ENCODE measurements at regions not wholly inside any gene's neighbourhood (a gene's known extent, or its start where the extent isn't known, plus 50 kb on each side); places are given as distances from the start of the nearest gene placed in this dataset.

GRCh38 chr20:59414936-59415623 is 114.7 kb downstream of the EDN3 start:
- Histone ChIP-seq H3K9me3 (ENCODE audit: control insufficient read depth, low read length) (no peaks in the 10 kb centered on the region), H3K27ac (ENCODE audit: low read depth, low read length, severe bottlenecking) (no peak overlapping the region), H3K4me3 (ENCODE audit: extremely low read depth, insufficient read depth, low read length, poor library complexity, severe bottlenecking) (no peak overlapping the region), H3K4me1 (ENCODE audit: control insufficient read depth, insufficient read depth, low read length, poor library complexity, severe bottlenecking) (no peaks in the 10 kb centered on the region), H3K36me3 (ENCODE audit: control insufficient read depth, insufficient read depth, low read length) (no peaks in the 10 kb centered on the region)
- 88 to 91% methylated on average over 9 to 17 of the region's 18 CpGs for WGBS, 2 experiments (ENCODE audit: insufficient coverage in 2 of 2)

- H3K27ac ChIP-seq (ENCODE audit: low read depth, low read length, severe bottlenecking), result no peak overlapping the region
- no peaks in the 10 kb centered on the region for H3K36me3 ChIP-seq (ENCODE audit: control insufficient read depth, insufficient read depth, low read length)
- no peak overlapping the region for H3K4me3 ChIP-seq (ENCODE audit: extremely low read depth, insufficient read depth, low read length, poor library complexity, severe bottlenecking)
- no peaks in the 10 kb centered on the region for H3K9me3 ChIP-seq (ENCODE audit: control insufficient read depth, low read length)
- WGBS, 2 experiments (ENCODE audit: insufficient coverage in 2 of 2), result 94 to 97% methylated on average over 3 of the region's 5 CpGs
- H3K4me1 ChIP-seq (ENCODE audit: control insufficient read depth, insufficient read depth, low read length, poor library complexity, severe bottlenecking), result no peaks in the 10 kb centered on the region
Observed at GRCh38 chr20:59416916-59417315, 116.5 kb downstream of the EDN3 start.

- H3K36me3 ChIP-seq (ENCODE audit: control insufficient read depth, insufficient read depth, low read length), result no peaks in the 10 kb centered on the region
- no peak overlapping the region for H3K27ac ChIP-seq (ENCODE audit: low read depth, low read length, severe bottlenecking)
- no peaks in the 10 kb centered on the region for H3K9me3 ChIP-seq (ENCODE audit: control insufficient read depth, low read length)
- no peak overlapping the region for H3K4me3 ChIP-seq (ENCODE audit: extremely low read depth, insufficient read depth, low read length, poor library complexity, severe bottlenecking)
- no peaks in the 10 kb centered on the region for H3K4me1 ChIP-seq (ENCODE audit: control insufficient read depth, insufficient read depth, low read length, poor library complexity, severe bottlenecking)
- 90 to 100% methylated on average over 2 to 4 of the region's 6 CpGs for WGBS, 2 experiments (ENCODE audit: insufficient coverage in 2 of 2)
Observed at GRCh38 chr20:59421089-59421488, 120.7 kb downstream of the EDN3 start.

- Histone ChIP-seq H3K4me3 (ENCODE audit: extremely low read depth, insufficient read depth, low read length, poor library complexity, severe bottlenecking) (no peak overlapping the region), H3K27ac (ENCODE audit: low read depth, low read length, severe bottlenecking) (no peak overlapping the region), H3K4me1 (ENCODE audit: control insufficient read depth, insufficient read depth, low read length, poor library complexity, severe bottlenecking) (no peaks in the 10 kb centered on the region), H3K9me3 (ENCODE audit: control insufficient read depth, low read length) (no peaks in the 10 kb centered on the region), H3K36me3 (ENCODE audit: control insufficient read depth, insufficient read depth, low read length) (no peaks in the 10 kb centered on the region)
- 76 to 95% methylated on average over 5 to 8 of the region's 13 CpGs for WGBS, 2 experiments (ENCODE audit: insufficient coverage in 2 of 2)
Observed at GRCh38 chr20:59421920-59422637, 121.7 kb downstream of the EDN3 start.

GRCh38 chr20:59422872-59423544 is 122.6 kb downstream of the EDN3 start:
- no peak overlapping the region for H3K4me3 ChIP-seq (ENCODE audit: extremely low read depth, insufficient read depth, low read length, poor library complexity, severe bottlenecking)
- H3K9me3 ChIP-seq (ENCODE audit: control insufficient read depth, low read length), result no peaks in the 10 kb centered on the region
- 87 to 89% methylated on average over 9 to 10 of the region's 10 CpGs for WGBS, 2 experiments (ENCODE audit: insufficient coverage in 2 of 2)
- H3K36me3 ChIP-seq (ENCODE audit: control insufficient read depth, insufficient read depth, low read length), result no peaks in the 10 kb centered on the region
- no peaks in the 10 kb centered on the region for H3K4me1 ChIP-seq (ENCODE audit: control insufficient read depth, insufficient read depth, low read length, poor library complexity, severe bottlenecking)
- H3K27ac ChIP-seq (ENCODE audit: low read depth, low read length, severe bottlenecking), result no peak overlapping the region

- Histone ChIP-seq H3K27ac (ENCODE audit: low read depth, low read length, severe bottlenecking) (no peak overlapping the region), H3K4me3 (ENCODE audit: extremely low read depth, insufficient read depth, low read length, poor library complexity, severe bottlenecking) (no peak overlapping the region), H3K4me1 (ENCODE audit: control insufficient read depth, insufficient read depth, low read length, poor library complexity, severe bottlenecking) (no peaks in the 10 kb centered on the region), H3K36me3 (ENCODE audit: control insufficient read depth, insufficient read depth, low read length) (no peaks in the 10 kb centered on the region), H3K9me3 (ENCODE audit: control insufficient read depth, low read length) (no peaks in the 10 kb centered on the region)
- 86 to 93% methylated on average over 12 to 13 of the region's 13 CpGs for WGBS, 2 experiments (ENCODE audit: insufficient coverage in 2 of 2)
Observed at GRCh38 chr20:59424976-59425375, 124.6 kb downstream of the EDN3 start.

GRCh38 chr20:59425572-59425971 is 125.2 kb downstream of the EDN3 start:
- H3K4me3 ChIP-seq (ENCODE audit: extremely low read depth, insufficient read depth, low read length, poor library complexity, severe bottlenecking), result no peak overlapping the region
- H3K36me3 ChIP-seq (ENCODE audit: control insufficient read depth, insufficient read depth, low read length), result no peaks in the 10 kb centered on the region
- no peak overlapping the region for H3K27ac ChIP-seq (ENCODE audit: low read depth, low read length, severe bottlenecking)
- no peaks in the 10 kb centered on the region for H3K4me1 ChIP-seq (ENCODE audit: control insufficient read depth, insufficient read depth, low read length, poor library complexity, severe bottlenecking)
- WGBS, 2 experiments (ENCODE audit: insufficient coverage in 2 of 2), result 88 to 94% methylated on average over 5 of the region's 5 CpGs
- no peaks in the 10 kb centered on the region for H3K9me3 ChIP-seq (ENCODE audit: control insufficient read depth, low read length)

GRCh38 chr20:59428006-59428405 is 127.6 kb downstream of the EDN3 start:
- no peaks in the 10 kb centered on the region for H3K4me1 ChIP-seq (ENCODE audit: control insufficient read depth, insufficient read depth, low read length, poor library complexity, severe bottlenecking)
- H3K4me3 ChIP-seq (ENCODE audit: extremely low read depth, insufficient read depth, low read length, poor library complexity, severe bottlenecking), result no peak overlapping the region
- no peaks in the 10 kb centered on the region for H3K9me3 ChIP-seq (ENCODE audit: control insufficient read depth, low read length)
- no peak overlapping the region for H3K27ac ChIP-seq (ENCODE audit: low read depth, low read length, severe bottlenecking)
- no peaks in the 10 kb centered on the region for H3K36me3 ChIP-seq (ENCODE audit: control insufficient read depth, insufficient read depth, low read length)

- no peaks in the 10 kb centered on the region for H3K36me3 ChIP-seq (ENCODE audit: control insufficient read depth, insufficient read depth, low read length)
- H3K4me3 ChIP-seq (ENCODE audit: extremely low read depth, insufficient read depth, low read length, poor library complexity, severe bottlenecking), result no peak overlapping the region
- H3K27ac ChIP-seq (ENCODE audit: low read depth, low read length, severe bottlenecking), result no peak overlapping the region
- WGBS, 2 experiments (ENCODE audit: insufficient coverage in 2 of 2), result 82 to 89% methylated on average over 11 of the region's 13 CpGs
- H3K9me3 ChIP-seq (ENCODE audit: control insufficient read depth, low read length), result no peaks in the 10 kb centered on the region
- no peaks in the 10 kb centered on the region for H3K4me1 ChIP-seq (ENCODE audit: control insufficient read depth, insufficient read depth, low read length, poor library complexity, severe bottlenecking)
Observed at GRCh38 chr20:59428441-59429205, 128.2 kb downstream of the EDN3 start.

- no peaks in the 10 kb centered on the region for H3K9me3 ChIP-seq (ENCODE audit: control insufficient read depth, low read length)
- H3K27ac ChIP-seq (ENCODE audit: low read depth, low read length, severe bottlenecking), result no peak overlapping the region
- H3K4me3 ChIP-seq (ENCODE audit: extremely low read depth, insufficient read depth, low read length, poor library complexity, severe bottlenecking), result no peak overlapping the region
- 88% methylated on average over 5 to 9 of the region's 9 CpGs for WGBS, 2 experiments (ENCODE audit: insufficient coverage in 2 of 2)
- H3K4me1 ChIP-seq (ENCODE audit: control insufficient read depth, insufficient read depth, low read length, poor library complexity, severe bottlenecking), result no peaks in the 10 kb centered on the region
- no peaks in the 10 kb centered on the region for H3K36me3 ChIP-seq (ENCODE audit: control insufficient read depth, insufficient read depth, low read length)
Observed at GRCh38 chr20:59429396-59429795, 129.0 kb downstream of the EDN3 start.

Measured in mesodermal cell (in vitro differentiated cells).